IgD-negative memory B cell (primary cell): ENCODE measurements at regions not wholly inside any gene's neighbourhood (a gene's known extent, or its start where the extent isn't known, plus 50 kb on each side); places are given as distances from the start of the nearest gene placed in this dataset.
A peak's percentile ranks its signal among the peaks of the same experiment; 100 is the strongest.
"Not testable (repeated sequence)": the region's sequence is repeated elsewhere in the genome, so short reads cannot be mapped to it uniquely, and the experiment has no call there.

Experiments
- H3K27ac Mint-ChIP-seq, 3 donors: one replicate each; pipeline ENCODE4 v1.8.0; 2020 to 2022; ENCODE audit warnings: mild to moderate bottlenecking in 3 of 3, mixed read lengths in 3 of 3, moderate library complexity in 1 of 3
- H3K27me3 Mint-ChIP-seq: one replicate; pipeline ENCODE4 v1.8.0; 2021; ENCODE audit warnings: mixed read lengths
- H3K36me3 Mint-ChIP-seq: one replicate; pipeline ENCODE4 v1.8.0; 2020; ENCODE audit warnings: mild to moderate bottlenecking, mixed read lengths
- H3K4me1 Mint-ChIP-seq, 3 donors: one replicate each; pipeline ENCODE4 v1.8.0; 2020 to 2022; ENCODE audit warnings: mixed read lengths in 3 of 3, mild to moderate bottlenecking in 1 of 3
- H3K4me3 Mint-ChIP-seq, 4 donors: one replicate each; pipeline ENCODE4 v1.8.0; 2020 to 2022; ENCODE audit warnings: mild to moderate bottlenecking in 4 of 4, mixed read lengths in 4 of 4, moderate library complexity in 3 of 4
- H3K9me3 Mint-ChIP-seq, 3 donors: one replicate each; pipeline ENCODE4 v1.8.0; 2020 to 2021; ENCODE audit warnings: mixed read lengths in 3 of 3, mild to moderate bottlenecking in 1 of 3

GRCh38 chr14:53231171-53231570, 78.0 kb upstream of the DDHD1 start:
- H3K4me1 Mint-ChIP-seq, result no peaks in the 10 kb centered on the region
- H3K36me3 Mint-ChIP-seq, result peaks cover 2% of the 10 kb centered on the region
- peaks cover 8% of the 10 kb centered on the region for H3K27me3 Mint-ChIP-seq
- no peak overlapping the region for H3K4me3 Mint-ChIP-seq
- H3K9me3 Mint-ChIP-seq, result peaks cover 4 to 7% (median 5%) of the 10 kb centered on the region in 3 donors
- no peak overlapping the region for H3K27ac Mint-ChIP-seq

- peaks cover 8% of the 10 kb centered on the region for H3K27me3 Mint-ChIP-seq
- H3K9me3 Mint-ChIP-seq, result peaks cover 10 to 22% (median 16%) of the 10 kb centered on the region in 3 donors
- H3K27ac Mint-ChIP-seq, result no peak overlapping the region
- H3K4me3 Mint-ChIP-seq, result no peak overlapping the region
- H3K36me3 Mint-ChIP-seq, result peaks cover 6% of the 10 kb centered on the region
- H3K4me1 Mint-ChIP-seq, result no peaks in the 10 kb centered on the region
Measured at GRCh38 chr14:53228966-53229365, 75.8 kb upstream of the DDHD1 start.

- H3K4me1 Mint-ChIP-seq, result no peaks in the 10 kb centered on the region
- peaks cover 7% of the 10 kb centered on the region for H3K36me3 Mint-ChIP-seq
- no peak overlapping the region for H3K4me3 Mint-ChIP-seq
- peaks cover 2% of the 10 kb centered on the region for H3K27me3 Mint-ChIP-seq
- H3K27ac Mint-ChIP-seq, result no peak overlapping the region
- H3K9me3 Mint-ChIP-seq, result peaks cover 7 to 16% (median 16%) of the 10 kb centered on the region in 3 donors
Measured at GRCh38 chr14:53227154-53227718, 74.1 kb upstream of the DDHD1 start.

- Mint-ChIP-seq H3K36me3 (peaks cover 7% of the 10 kb centered on the region), H3K27me3 (peaks cover 2% of the 10 kb centered on the region), H3K27ac (no peak overlapping the region), H3K4me3 (no peak overlapping the region), H3K4me1 (no peaks in the 10 kb centered on the region), H3K9me3 (peaks cover 7 to 16% (median 16%) of the 10 kb centered on the region in 3 donors)
Measured at GRCh38 chr14:53226553-53226952, 73.4 kb upstream of the DDHD1 start.

- Mint-ChIP-seq H3K9me3 (peaks cover 5 to 13% (median 12%) of the 10 kb centered on the region in 3 donors), H3K4me1 (peaks cover 0 to 5% (median 3%) of the 10 kb centered on the region in 3 donors), H3K36me3 (peaks cover 6% of the 10 kb centered on the region), H3K4me3 (peak overlapping the region in 1 of 4 donors; percentile 76), H3K27me3 (no peaks in the 10 kb centered on the region), H3K27ac (no peak overlapping the region)
Measured at GRCh38 chr14:53220914-53221313, 67.8 kb upstream of the DDHD1 start.

- Mint-ChIP-seq H3K4me3 (peak overlapping the region; percentile 48 to 95 (median 90)), H3K27ac (peak overlapping the region in 1 of 3 donors; percentile 79), H3K36me3 (no peaks in the 10 kb centered on the region), H3K4me1 (peaks cover 0 to 6% (median 3%) of the 10 kb centered on the region in 3 donors), H3K9me3 (peaks cover 0 to 2% (median 0%) of the 10 kb centered on the region in 3 donors), H3K27me3 (no peaks in the 10 kb centered on the region)
Measured at GRCh38 chr14:53218161-53218560, 65.0 kb upstream of the DDHD1 start.

- H3K36me3 Mint-ChIP-seq, result no peaks in the 10 kb centered on the region
- H3K4me3 Mint-ChIP-seq, result peak overlapping the region; percentile 48 to 95 (median 90)
- H3K4me1 Mint-ChIP-seq, result peaks cover 0 to 6% (median 3%) of the 10 kb centered on the region in 3 donors
- peak overlapping the region in 2 of 3 donors; percentile 20 to 71 for H3K27ac Mint-ChIP-seq
- H3K9me3 Mint-ChIP-seq, result no peaks in the 10 kb centered on the region
- H3K27me3 Mint-ChIP-seq, result no peaks in the 10 kb centered on the region
Measured at GRCh38 chr14:53217316-53217994, 64.3 kb upstream of the DDHD1 start.

GRCh38 chr14:53216955-53217315, 63.8 kb upstream of the DDHD1 start:
- H3K9me3 Mint-ChIP-seq, H3K27me3 Mint-ChIP-seq, H3K36me3 Mint-ChIP-seq, H3K4me1 Mint-ChIP-seq: not testable (repeated sequence)
- Mint-ChIP-seq H3K27ac (peak overlapping the region in 1 of 3 donors; percentile 20), H3K4me3 (peak overlapping the region; percentile 48 to 95 (median 90))

GRCh38 chr14:53216478-53216877, 63.4 kb upstream of the DDHD1 start:
- not testable (repeated sequence) for H3K4me1 Mint-ChIP-seq, H3K27ac Mint-ChIP-seq, H3K36me3 Mint-ChIP-seq, H3K9me3 Mint-ChIP-seq, H3K27me3 Mint-ChIP-seq
- peak overlapping the region in 1 of 4 donors; percentile 78 for H3K4me3 Mint-ChIP-seq

GRCh38 chr14:53215101-53215500, 62.0 kb upstream of the DDHD1 start:
- H3K9me3 Mint-ChIP-seq, result no peaks in the 10 kb centered on the region
- no peaks in the 10 kb centered on the region for H3K36me3 Mint-ChIP-seq
- no peak overlapping the region for H3K4me3 Mint-ChIP-seq
- H3K27ac Mint-ChIP-seq, result no peak overlapping the region
- H3K27me3 Mint-ChIP-seq, result no peaks in the 10 kb centered on the region
- H3K4me1 Mint-ChIP-seq, result peaks cover 0 to 6% (median 3%) of the 10 kb centered on the region in 3 donors

- Mint-ChIP-seq H3K9me3 (no peaks in the 10 kb centered on the region), H3K36me3 (no peaks in the 10 kb centered on the region), H3K27me3 (no peaks in the 10 kb centered on the region), H3K27ac (peak overlapping the region in 1 of 3 donors; percentile 63), H3K4me1 (peaks cover 0 to 6% (median 3%) of the 10 kb centered on the region in 3 donors), H3K4me3 (no peak overlapping the region)
Measured at GRCh38 chr14:53214384-53214783, 61.3 kb upstream of the DDHD1 start.

- Mint-ChIP-seq H3K27me3 (no peaks in the 10 kb centered on the region), H3K36me3 (no peaks in the 10 kb centered on the region), H3K4me3 (no peak overlapping the region), H3K27ac (no peak overlapping the region), H3K9me3 (no peaks in the 10 kb centered on the region), H3K4me1 (peaks cover 0 to 6% (median 3%) of the 10 kb centered on the region in 3 donors)
Measured at GRCh38 chr14:53213761-53214160, 60.6 kb upstream of the DDHD1 start.

- peaks cover 1 to 4% (median 1%) of the 10 kb centered on the region in 3 donors for H3K9me3 Mint-ChIP-seq
Measured at GRCh38 chr14:53209370-53209769, 56.2 kb upstream of the DDHD1 start.

More at GRCh38 chr14:53209370-53209769, 56.2 kb upstream of the DDHD1 start:
- H3K4me1 Mint-ChIP-seq, result no peaks in the 10 kb centered on the region
- no peak overlapping the region for H3K4me3 Mint-ChIP-seq
- H3K27ac Mint-ChIP-seq, result no peak overlapping the region
- H3K36me3 Mint-ChIP-seq, result peaks cover 3% of the 10 kb centered on the region
- H3K27me3 Mint-ChIP-seq, result peaks cover under 1% of the 10 kb centered on the region
